ENCODE measurements at regions not wholly inside any gene's neighbourhood (a gene's known extent, or its start where the extent isn't known, plus 50 kb on each side); places are given as distances from the start of the nearest gene placed in this dataset.

DNA sequence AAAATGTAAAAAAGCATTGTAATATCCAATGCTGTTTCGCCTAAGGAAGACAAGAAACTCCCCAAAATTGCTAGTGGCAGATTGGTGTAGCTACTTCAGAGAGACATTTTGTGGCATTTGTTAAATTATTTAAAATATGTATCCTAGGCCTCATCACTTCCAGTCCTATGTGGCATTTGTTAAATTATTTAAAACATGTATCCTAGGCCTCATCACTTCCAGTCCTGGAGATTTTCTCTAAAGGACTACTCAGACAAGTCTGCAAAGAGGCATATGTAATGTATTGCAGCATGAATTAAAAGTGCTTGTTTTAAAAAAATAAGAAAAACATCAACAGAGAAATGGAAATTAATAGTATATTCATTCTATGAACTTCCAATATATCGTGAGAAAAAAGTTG, 95.6 kb upstream of the KCTD3 start:
- no peak for DNase-seq

DNA sequence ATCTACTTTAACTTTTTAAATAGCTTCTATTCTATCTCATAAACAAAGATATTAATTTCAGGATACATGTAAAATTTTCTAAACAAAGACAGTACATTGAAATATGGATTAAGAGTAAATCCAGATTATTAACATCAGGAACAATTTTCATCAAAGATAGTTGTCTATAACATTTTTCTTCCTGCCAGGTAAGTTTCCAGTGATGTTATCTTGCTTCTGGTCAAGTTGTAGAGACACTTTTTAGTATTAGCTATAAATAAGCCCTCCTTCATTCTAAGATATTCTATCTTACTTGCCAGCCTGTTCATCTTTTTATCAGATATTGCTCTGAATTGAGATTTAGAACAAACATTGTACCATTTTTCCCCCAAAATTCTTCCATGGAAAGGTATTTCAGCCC, 94.4 kb upstream of the KCTD3 start:
- DNase-seq = no peak

DNA sequence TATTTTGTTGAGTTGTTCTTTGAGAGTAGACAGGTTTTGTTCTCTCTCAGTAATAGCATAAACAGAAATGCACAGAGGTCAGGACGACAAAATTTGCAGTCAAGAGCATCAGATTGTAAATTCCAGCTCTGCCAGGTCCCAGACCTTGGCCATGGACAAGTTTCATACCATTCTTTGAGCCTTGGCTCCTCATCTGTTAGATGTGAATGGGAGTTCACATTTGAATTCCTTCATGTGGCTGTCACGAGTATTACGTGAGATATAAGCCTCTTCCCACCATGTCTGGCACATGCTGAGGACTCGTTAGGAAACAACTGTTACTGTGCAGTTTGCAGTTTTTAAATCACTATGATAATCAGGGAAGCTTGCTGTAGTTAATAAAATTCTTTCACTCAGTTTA, 93.2 kb upstream of the KCTD3 start:
- DNase-seq = no peak

DNA sequence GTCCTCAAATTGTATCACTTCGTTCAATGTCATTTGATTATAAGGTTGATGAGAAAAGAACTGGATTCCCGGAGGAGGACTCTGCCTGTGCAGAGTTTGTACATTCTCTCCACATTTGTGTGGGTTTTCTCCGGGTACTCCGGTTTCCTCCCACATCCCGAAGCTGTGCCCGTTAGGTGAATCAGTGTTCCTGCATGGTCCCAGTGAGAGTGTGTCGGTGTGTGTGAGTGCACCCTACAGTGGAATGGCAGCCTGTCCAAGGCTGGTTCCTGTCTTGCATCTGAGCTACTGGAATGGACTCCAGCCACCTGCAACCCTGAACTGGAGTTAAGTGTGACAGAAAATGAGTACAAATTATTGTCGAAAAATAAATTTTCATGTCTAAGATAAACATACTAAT, 92.2 kb upstream of the KCTD3 start:
- DNase-seq = no peak

DNA sequence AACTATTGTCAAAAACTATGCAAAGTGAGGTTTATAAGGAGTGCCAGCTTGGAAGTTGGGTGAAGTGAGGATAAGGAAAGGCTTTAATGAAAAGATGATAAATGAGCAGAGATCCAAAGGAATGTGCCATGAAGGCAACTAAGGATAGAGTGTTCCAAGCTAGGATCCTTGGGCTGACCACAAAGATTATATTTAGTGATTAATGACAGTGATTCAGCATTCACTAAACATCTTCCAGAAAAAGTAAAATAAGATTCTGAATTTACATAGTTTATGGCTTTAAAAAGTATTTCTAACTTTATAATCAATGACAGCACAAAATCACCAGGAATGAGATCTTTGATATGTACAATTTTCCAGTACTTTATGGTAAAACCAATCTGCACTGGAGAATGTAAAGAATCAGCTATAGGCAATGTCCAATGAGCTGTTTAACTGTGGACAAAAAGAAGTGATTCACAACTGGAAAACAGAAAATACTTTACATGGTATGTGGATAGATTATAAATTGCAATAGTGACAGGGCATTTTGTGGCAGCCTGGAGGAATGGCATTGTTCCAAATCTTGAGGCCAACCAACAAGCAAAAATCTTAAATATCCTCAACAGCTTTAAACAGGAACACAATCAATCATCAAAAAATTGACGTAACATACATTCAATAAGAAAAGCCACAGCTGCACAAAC, 91.2 kb upstream of the KCTD3 start:
- no peak for DNase-seq

DNA sequence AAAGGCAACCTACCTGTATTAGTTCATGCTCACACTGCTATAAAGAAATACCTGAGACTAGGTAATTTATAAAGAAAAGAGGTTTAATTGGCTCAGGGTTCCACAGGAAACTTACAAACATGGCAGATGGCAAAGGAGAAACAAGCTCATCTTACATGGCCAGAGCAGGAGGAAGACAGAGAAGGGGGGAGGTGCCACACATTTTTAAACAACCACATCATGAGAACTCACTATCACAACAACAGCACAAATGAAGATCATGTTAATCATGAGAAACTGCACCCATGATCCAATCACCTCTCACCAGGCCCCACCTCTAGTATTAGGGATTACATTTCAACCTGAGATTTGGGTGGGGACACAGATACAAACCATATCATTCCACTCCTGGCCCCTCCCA, 90.6 kb upstream of the KCTD3 start:
- DNase-seq = no peak

DNA sequence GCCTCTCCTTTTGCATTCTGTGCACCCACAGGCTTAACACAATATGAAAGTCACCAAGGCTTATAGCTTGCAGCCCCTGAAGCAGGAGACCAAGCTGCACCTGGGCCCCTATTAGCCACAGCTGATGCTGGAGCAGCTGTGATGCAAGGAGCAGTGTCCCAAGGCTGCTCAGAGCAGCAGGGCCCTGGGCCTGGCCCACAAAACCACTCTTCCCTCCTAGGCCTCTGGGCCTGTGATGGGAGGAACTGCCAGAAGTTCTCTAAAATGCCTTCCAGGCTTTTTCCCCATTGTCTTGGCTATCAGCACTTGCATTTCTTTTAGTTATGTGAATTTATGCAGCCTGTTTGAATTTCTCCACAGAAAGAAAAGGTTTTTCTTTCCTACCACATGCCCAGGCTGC, 89.5 kb upstream of the KCTD3 start:
- DNase-seq = no peak

DNA sequence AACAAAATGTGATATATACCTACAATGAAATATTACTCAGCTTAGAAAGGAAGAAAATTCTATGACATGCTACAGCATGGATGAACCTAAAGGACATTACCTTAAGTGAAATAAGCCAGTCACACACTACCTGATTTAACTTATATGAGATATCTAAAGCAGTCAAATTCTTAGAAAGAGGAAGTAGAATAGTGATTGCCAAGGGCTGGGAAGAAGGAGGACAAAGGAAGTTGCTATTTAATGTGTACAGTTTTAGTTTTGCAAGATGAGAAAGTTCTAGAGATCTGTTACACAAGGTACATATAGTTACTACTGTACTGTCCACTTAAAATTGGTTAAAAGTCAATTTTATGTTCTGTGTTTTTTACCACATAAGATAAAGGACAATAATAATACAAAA, 87.5 kb upstream of the KCTD3 start:
- no peak for DNase-seq

DNA sequence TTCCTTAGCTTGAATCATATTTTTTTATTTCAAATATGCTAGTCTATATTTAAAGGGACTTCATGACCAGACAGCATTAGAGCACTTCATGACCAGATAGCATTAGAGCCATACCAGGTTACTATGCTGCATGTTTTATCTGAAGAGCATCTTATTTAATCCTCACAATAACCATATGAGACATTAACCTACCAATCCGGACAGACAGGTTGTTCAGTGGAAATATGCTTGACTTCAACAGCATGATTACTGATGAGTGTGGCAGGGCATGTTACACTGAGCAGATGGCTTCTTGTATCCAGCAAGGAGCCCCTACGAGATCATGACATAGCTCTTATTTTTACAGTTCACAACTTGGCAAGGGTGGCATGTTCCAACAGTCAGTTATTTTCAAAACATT, 85.0 kb upstream of the KCTD3 start:
- no peak for DNase-seq

DNA sequence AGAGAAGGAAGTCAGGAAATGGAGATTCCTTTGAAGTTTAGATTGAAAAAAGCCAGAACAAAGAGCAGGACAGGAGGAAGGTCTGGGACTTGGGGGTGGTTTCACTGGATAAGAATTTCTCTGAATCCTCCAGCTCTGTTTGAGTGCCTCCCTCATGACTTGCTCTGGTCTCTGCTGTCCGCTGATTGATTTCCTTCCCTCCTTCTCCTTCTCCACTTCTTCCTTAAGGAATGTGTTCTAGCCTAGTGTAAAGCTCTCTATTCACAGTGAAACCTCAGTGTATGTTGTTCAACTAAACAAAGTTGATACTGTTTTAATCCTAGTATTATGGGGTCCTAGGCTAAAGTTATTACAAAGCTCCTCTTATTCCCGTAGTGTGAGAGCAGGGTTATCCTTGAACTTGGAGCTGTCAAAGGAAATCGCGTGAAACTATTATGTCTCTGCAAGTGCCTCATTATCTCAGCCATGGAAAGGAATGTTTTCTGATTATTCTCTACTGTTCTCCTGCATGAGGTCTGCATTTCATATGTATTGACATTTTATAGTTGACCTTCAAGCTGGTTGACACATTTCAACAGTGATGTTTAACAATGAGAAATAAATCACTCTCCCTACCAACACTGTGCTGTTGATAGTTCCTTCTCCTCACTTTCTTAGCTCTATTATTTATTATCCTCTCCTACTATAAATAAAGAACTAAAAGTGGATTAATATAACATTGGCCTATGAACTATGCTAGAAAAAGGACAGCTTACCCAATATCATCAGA, 82.7 kb upstream of the KCTD3 start:
- DNase-seq = no peak

DNA sequence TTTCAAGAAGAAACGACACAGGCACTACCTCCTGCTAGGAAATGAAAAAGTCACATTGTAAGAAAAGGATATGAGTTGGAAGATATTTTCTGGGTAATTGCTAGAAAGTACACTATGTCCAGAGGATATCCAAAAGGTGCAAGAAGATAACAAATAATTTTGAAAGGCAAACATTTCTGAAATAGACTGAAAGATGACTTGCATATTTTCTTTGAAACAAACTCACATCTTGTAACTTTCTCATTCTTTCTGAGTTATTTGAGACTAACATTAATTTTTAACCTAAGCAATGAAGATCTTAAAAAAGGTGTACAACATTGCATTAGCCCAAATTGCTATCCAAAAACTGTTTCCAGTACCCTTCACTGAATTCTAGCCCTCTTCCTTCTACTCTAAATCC, 79.6 kb upstream of the KCTD3 start:
- no peak for DNase-seq

DNA sequence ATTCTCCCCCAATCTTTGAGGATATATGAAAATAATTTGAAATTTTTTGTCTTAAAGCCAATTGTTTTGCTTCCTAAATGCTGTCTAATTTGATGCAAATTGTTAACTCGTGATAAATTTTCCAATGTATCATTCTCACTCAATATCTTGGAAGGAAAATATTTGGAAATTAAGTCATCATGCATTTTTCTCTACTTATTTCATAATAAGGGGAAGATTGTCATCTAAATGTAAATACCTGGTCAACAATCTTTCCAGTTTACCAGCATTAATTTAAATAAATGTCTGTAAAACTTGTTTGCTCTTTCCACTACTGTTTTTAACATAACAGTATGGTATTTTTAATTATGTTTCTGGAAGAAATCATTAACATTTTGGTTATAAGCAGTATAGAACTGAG, 78.3 kb upstream of the KCTD3 start:
- DNase-seq = no peak

DNA sequence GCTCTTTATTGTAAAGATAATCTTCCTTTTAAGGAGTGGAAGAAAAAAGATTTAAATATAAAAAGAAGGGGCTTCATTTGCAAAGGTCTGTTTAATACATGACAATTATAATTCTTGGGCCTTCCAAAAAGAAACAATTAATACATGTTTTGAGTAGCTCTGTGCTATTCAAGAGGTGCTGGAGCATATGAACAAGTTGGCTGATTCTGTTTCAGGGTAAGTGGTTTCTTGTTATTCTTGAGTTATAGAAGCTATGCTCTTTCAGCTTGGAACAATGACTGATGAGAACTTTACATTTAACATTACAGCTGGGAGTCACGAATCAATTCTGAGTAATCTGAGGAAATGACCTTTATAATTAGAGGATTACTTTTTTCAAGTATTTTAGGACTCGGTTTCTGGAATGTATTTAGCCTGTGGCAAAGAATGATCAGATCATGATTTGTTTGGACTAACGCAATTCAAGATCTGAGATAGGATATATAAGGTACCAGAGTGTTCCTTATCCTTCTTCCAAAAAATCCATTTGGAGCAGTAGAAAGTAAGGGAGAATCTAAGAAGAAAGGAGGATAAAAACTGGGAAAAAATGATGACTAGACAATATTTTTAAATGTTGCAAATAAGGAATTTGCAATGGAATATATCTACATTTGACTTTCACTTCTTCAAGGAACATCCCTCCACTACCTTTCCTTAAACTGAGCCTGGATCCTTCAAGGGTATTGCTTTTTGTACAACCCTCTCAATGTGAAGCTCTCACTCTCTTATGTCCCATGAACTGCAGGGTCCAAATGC, 77.1 kb upstream of the KCTD3 start:
- no peak for DNase-seq

DNA sequence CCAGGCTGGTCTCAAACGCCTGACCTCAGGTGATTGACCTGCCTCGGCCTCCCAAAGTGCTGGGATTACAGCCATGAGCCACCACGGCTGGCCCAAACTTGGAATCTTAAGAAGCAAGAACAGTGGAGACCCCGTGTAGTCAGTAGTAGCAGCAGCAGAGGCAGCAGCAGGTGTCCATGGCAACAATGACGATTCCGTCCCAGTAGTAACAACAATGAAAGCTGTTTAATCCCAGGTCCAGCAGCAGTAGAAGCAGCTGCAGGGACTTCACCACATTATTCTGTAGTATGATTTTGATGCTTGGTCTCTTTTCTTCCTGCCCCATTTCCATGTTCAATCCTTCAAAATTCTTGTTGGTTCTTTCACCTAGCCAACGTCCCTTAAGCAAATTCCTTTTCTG, 69.6 kb upstream of the KCTD3 start:
- DNase-seq = no peak

DNA sequence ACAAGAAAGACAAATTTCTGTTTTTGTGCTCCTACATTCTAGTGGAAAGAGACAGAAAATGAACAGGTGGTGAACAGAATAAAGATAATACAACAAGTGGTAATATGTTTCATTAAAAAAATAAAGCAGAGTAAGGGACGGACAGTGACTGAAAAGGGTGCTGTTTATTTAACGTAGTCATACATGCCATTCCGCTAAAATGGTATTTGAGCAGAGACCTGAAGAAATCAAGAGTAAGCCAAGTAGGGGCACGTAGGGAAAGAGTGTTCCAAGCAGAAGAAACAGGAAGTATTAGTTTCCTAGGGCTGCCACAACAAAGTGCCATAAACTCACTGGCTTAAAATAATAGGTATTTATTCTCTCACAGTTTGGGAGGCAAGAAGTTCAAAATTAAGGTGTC, 65.6 kb upstream of the KCTD3 start:
- no peak for DNase-seq

DNA sequence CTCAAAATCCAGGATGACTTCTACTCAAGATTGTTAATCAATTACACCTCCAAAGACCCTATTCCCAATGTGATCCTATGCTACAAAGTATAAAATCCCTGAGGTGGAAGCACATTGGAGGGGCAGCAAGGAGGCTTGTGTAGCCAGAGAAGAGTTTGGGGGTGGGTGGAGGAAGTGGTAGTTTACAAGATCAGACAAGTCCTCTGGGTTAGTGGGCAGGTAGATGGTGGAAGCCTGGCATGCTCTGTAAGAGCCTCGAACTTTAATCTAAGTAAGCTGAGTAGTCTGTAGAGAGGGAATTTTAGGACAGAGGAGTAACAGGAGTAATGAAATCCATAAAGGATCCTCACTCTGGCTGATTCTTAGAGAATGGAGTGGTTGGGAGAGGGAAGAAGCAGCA, 65.0 kb upstream of the KCTD3 start:
- no peak for DNase-seq

DNA sequence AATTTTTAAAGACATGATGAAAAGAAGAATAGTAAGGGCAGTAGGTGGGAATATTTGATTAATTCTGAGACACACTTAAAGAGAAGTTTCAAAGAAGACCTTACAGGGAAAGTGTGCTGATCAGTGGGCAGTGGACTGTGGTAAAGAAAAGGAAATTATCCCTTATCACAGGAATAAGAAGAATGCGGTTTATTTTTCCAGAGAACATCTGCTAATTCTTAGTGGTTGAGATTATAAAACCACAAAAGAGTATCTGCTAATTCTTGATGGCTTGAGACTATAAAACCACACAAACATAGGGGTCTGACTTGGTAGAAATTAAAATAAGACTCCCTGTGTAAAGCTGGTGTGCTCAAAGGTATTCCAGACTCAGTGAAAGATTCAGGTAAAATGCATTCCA, 60.0 kb upstream of the KCTD3 start:
- DNase-seq = no peak

DNA sequence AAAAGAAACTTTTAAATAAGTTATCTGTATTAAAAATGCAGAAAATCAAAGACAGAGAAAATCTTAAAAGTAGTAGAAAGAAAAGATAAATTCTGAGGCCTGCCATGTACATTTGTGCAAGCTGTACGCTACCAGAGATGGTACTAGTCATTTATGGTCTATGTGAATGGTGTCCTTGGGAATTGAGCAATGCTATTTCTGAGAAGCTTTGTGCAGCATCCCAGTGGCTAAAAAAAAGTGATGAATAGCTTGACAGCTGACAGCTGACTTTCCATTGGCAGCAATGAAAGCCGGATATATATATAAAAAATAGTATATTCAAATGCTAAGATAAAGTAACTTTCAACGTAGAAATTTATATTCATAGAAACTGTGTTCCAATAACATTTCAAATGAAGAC, 58.8 kb upstream of the KCTD3 start:
- no peak for DNase-seq

All from NCI-H526 (cell line).